ENCODE measurements at regions not wholly inside any gene's neighbourhood (a gene's known extent, or its start where the extent isn't known, plus 50 kb on each side); places are given as distances from the start of the nearest gene placed in this dataset.

GRCh38 chr2:58671675-58672074, 430.6 kb upstream of the FANCL start:
- H3K27me3 Mint-ChIP-seq: no peaks in the 10 kb centered on the region
- H3K4me3 Mint-ChIP-seq: no peak overlapping the region
- no peaks in the 10 kb centered on the region for H3K9me3 Mint-ChIP-seq
- H3K36me3 Mint-ChIP-seq: no peaks in the 10 kb centered on the region
- H3K4me1 Mint-ChIP-seq (ENCODE audit: low read depth in 2 of 2): no peaks in the 10 kb centered on the region
- no peak for DNase-seq (ENCODE audit: low spot score)
- no peak for ATAC-seq
- H3K27ac Mint-ChIP-seq: no peak overlapping the region

- ATAC-seq (no peak), DNase-seq (ENCODE audit: low spot score) (no peak)
- Mint-ChIP-seq H3K27me3 (no peaks in the 10 kb centered on the region), H3K27ac (no peak overlapping the region), H3K4me3 (no peak overlapping the region), H3K9me3 (no peaks in the 10 kb centered on the region), H3K36me3 (no peaks in the 10 kb centered on the region), H3K4me1 (ENCODE audit: low read depth in 2 of 2) (no peaks in the 10 kb centered on the region)
These were observed 428.9 kb upstream of the FANCL start for GRCh38 chr2:58669998-58670397.

GRCh38 chr2:58667137-58667774, 426.1 kb upstream of the FANCL start:
- Mint-ChIP-seq H3K4me3 (no peak overlapping the region), H3K27ac (no peak overlapping the region), H3K36me3 (no peaks in the 10 kb centered on the region), H3K4me1 (ENCODE audit: low read depth in 2 of 2) (no peaks in the 10 kb centered on the region), H3K27me3 (no peaks in the 10 kb centered on the region), H3K9me3 (no peaks in the 10 kb centered on the region)
- ATAC-seq (no peak), DNase-seq (ENCODE audit: low spot score) (no peak)

- Mint-ChIP-seq H3K27me3 (no peaks in the 10 kb centered on the region), H3K36me3 (no peaks in the 10 kb centered on the region), H3K4me1 (ENCODE audit: low read depth in 2 of 2) (no peaks in the 10 kb centered on the region), H3K9me3 (no peaks in the 10 kb centered on the region), H3K27ac (no peak overlapping the region), H3K4me3 (no peak overlapping the region)
- DNase-seq (ENCODE audit: low spot score): no peak
- ATAC-seq: no peak
These were observed 425.3 kb upstream of the FANCL start for GRCh38 chr2:58666323-58666970.

- DNase-seq (ENCODE audit: low spot score) (no peak), ATAC-seq (no peak)
- Mint-ChIP-seq H3K4me3 (no peak overlapping the region), H3K27me3 (no peaks in the 10 kb centered on the region), H3K27ac (no peak overlapping the region), H3K9me3 (no peaks in the 10 kb centered on the region), H3K36me3 (no peaks in the 10 kb centered on the region), H3K4me1 (ENCODE audit: low read depth in 2 of 2) (no peaks in the 10 kb centered on the region)
These were observed 424.0 kb upstream of the FANCL start for GRCh38 chr2:58665154-58665553.

- ATAC-seq: no peak
- Mint-ChIP-seq H3K4me3 (no peak overlapping the region), H3K36me3 (no peaks in the 10 kb centered on the region), H3K9me3 (no peaks in the 10 kb centered on the region), H3K4me1 (ENCODE audit: low read depth in 2 of 2) (no peaks in the 10 kb centered on the region), H3K27ac (no peak overlapping the region), H3K27me3 (no peaks in the 10 kb centered on the region)
- DNase-seq (ENCODE audit: low spot score): no peak
These were observed 423.5 kb upstream of the FANCL start for GRCh38 chr2:58664523-58665151.

GRCh38 chr2:58660046-58660445, 418.9 kb upstream of the FANCL start:
- no peaks in the 10 kb centered on the region for H3K27me3 Mint-ChIP-seq
- H3K4me3 Mint-ChIP-seq: no peak overlapping the region
- no peak overlapping the region for H3K27ac Mint-ChIP-seq
- H3K9me3 Mint-ChIP-seq: no peaks in the 10 kb centered on the region
- no peaks in the 10 kb centered on the region for H3K36me3 Mint-ChIP-seq
- ATAC-seq (no peak), DNase-seq (ENCODE audit: low spot score) (no peak)
- H3K4me1 Mint-ChIP-seq (ENCODE audit: low read depth in 2 of 2): no peaks in the 10 kb centered on the region

GRCh38 chr2:58655152-58655551, 414.0 kb upstream of the FANCL start:
- H3K9me3 Mint-ChIP-seq: peaks cover 3% of the 10 kb centered on the region
- H3K36me3 Mint-ChIP-seq: no peaks in the 10 kb centered on the region
- no peak overlapping the region for H3K27ac Mint-ChIP-seq
- no peak for DNase-seq (ENCODE audit: low spot score)
- H3K4me1 Mint-ChIP-seq (ENCODE audit: low read depth in 2 of 2): no peaks in the 10 kb centered on the region
- H3K27me3 Mint-ChIP-seq: no peaks in the 10 kb centered on the region
- ATAC-seq: no peak
- H3K4me3 Mint-ChIP-seq: no peak overlapping the region

- Mint-ChIP-seq H3K27ac (no peak overlapping the region), H3K9me3 (peaks cover 3% of the 10 kb centered on the region), H3K4me3 (no peak overlapping the region), H3K27me3 (no peaks in the 10 kb centered on the region), H3K36me3 (no peaks in the 10 kb centered on the region), H3K4me1 (ENCODE audit: low read depth in 2 of 2) (no peaks in the 10 kb centered on the region)
- ATAC-seq: no peak
- DNase-seq (ENCODE audit: low spot score): no peak
These were observed 410.8 kb upstream of the FANCL start for GRCh38 chr2:58651930-58652329.

- H3K27me3 Mint-ChIP-seq: no peaks in the 10 kb centered on the region
- no peaks in the 10 kb centered on the region for H3K36me3 Mint-ChIP-seq
- H3K9me3 Mint-ChIP-seq: peaks cover 3% of the 10 kb centered on the region
- ATAC-seq: no peak
- no peak overlapping the region for H3K27ac Mint-ChIP-seq
- no peaks in the 10 kb centered on the region for H3K4me1 Mint-ChIP-seq (ENCODE audit: low read depth in 2 of 2)
- H3K4me3 Mint-ChIP-seq: no peak overlapping the region
- DNase-seq (ENCODE audit: low spot score): no peak
These were observed 409.7 kb upstream of the FANCL start for GRCh38 chr2:58650781-58651180.

GRCh38 chr2:58649756-58650155, 408.6 kb upstream of the FANCL start:
- Mint-ChIP-seq H3K9me3 (peaks cover 3% of the 10 kb centered on the region), H3K36me3 (no peaks in the 10 kb centered on the region), H3K4me1 (ENCODE audit: low read depth in 2 of 2) (no peaks in the 10 kb centered on the region), H3K4me3 (no peak overlapping the region), H3K27ac (no peak overlapping the region), H3K27me3 (no peaks in the 10 kb centered on the region)
- DNase-seq (ENCODE audit: low spot score) (no peak), ATAC-seq (no peak)

GRCh38 chr2:58645017-58645416, 403.9 kb upstream of the FANCL start:
- no peaks in the 10 kb centered on the region for H3K9me3 Mint-ChIP-seq
- no peaks in the 10 kb centered on the region for H3K27me3 Mint-ChIP-seq
- H3K36me3 Mint-ChIP-seq: no peaks in the 10 kb centered on the region
- no peak overlapping the region for H3K27ac Mint-ChIP-seq
- ATAC-seq: no peak
- no peak overlapping the region for H3K4me3 Mint-ChIP-seq
- H3K4me1 Mint-ChIP-seq (ENCODE audit: low read depth in 2 of 2): no peaks in the 10 kb centered on the region
- DNase-seq (ENCODE audit: low spot score): no peak

- Mint-ChIP-seq H3K4me3 (no peak overlapping the region), H3K27me3 (no peaks in the 10 kb centered on the region), H3K9me3 (no peaks in the 10 kb centered on the region), H3K36me3 (no peaks in the 10 kb centered on the region), H3K4me1 (ENCODE audit: low read depth in 2 of 2) (no peaks in the 10 kb centered on the region), H3K27ac (no peak overlapping the region)
- ATAC-seq (no peak), DNase-seq (ENCODE audit: low spot score) (no peak)
These were observed 403.3 kb upstream of the FANCL start for GRCh38 chr2:58644451-58644850.

GRCh38 chr2:58641001-58641400, 399.9 kb upstream of the FANCL start:
- Mint-ChIP-seq H3K4me1 (ENCODE audit: low read depth in 2 of 2) (no peaks in the 10 kb centered on the region), H3K27ac (no peak overlapping the region), H3K27me3 (no peaks in the 10 kb centered on the region), H3K36me3 (no peaks in the 10 kb centered on the region), H3K9me3 (no peaks in the 10 kb centered on the region), H3K4me3 (no peak overlapping the region)
- no peak for DNase-seq (ENCODE audit: low spot score)
- ATAC-seq: no peak

All from natural killer cell treated with Interleukin-12 subunit alpha and Interleukin-12 subunit beta and Interleukin-15 and Interleukin-18, amount 100 ng/mL, for 72 hours (primary cell).